GM19238 (cell line): ENCODE measurements at regions not wholly inside any gene's neighbourhood (a gene's known extent, or its start where the extent isn't known, plus 50 kb on each side); places are given as distances from the start of the nearest gene placed in this dataset.
"Not testable (repeated sequence)": the region's sequence is repeated elsewhere in the genome, so short reads cannot be mapped to it uniquely, and the experiment has no call there.

ENCODE experiments used
- DNase-seq: peaks from one replicate; pipeline ENCODE4 v3.0.0; 2011; ENCODE audit warnings: low spot score; ENCODE audit not compliant: insufficient read length

- DNase-seq, result no peak
These were observed 575.1 kb upstream of the CDH7 start for GRCh38 chr18:65175681-65176080.

GRCh38 chr18:65162086-65162485, 588.7 kb upstream of the CDH7 start:
- not testable (repeated sequence) for DNase-seq

DNA sequence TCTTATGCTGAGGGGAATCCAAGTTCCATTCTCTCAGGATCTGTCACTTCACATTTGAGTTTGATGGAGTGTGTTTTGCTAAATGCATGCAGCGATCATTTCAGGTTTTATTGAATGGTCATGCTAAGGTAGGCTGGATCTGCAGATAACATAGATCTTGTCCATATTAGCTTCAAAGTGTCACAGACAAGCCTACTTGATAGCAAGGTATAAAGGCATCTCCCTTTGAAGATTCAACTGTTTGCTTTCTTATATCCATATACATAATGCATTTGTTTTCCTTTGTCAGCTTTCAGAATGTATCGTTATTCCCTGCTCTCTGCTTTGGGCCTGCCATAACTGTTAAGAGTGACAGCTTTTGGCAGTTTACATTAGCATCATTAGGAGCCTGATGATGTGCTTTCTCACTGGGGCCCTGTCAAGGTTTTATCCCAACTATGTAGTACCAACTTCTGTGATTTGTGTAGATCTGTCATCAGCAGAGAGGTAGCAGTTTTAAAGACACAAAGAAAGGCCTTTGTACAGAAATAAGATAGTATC, 604.3 kb upstream of the CDH7 start:
- no peak for DNase-seq

DNA sequence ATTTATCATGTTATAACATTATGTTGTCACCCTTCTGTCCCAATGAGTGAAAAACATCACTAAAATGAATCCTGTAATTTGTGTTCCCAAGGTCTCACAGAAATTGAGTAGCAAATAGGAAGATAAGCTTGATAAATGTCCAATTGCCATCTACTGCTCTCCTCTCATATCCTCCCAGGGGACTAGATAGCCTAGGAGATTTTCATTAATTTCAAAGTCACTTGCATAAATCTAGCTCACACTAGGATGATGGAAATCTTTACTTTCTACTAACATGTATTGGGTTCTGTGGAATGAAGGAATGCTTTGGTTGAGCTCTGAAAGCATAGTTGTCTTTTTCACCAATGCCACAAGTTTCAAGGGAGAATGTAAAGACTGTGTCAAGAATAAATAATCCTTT, 605.5 kb upstream of the CDH7 start:
- DNase-seq, result no peak

- no peak for DNase-seq
These were observed 617.2 kb upstream of the CDH7 start for GRCh38 chr18:65133610-65134009.

DNA sequence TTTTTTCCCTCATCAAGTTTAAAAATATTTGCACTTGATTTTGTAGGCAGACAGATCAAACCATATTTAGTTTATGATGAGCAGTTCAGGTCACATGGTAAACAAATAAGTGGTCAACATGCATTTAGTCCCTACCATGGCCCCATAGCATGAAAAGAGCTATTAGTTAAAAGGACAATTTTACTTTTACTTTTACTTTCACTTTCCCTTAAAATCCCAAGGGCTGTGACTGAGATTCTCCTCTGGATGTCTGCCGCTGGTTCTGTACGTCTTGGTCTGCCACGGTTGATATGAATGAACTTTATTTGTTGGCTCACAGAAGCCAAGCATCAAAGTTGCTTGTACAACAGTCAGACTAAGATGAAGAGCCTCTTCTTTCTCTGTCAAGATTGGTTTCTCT, 626.2 kb upstream of the CDH7 start:
- no peak for DNase-seq

GRCh38 chr18:65103864-65104263, 646.9 kb upstream of the CDH7 start:
- no peak for DNase-seq

DNA sequence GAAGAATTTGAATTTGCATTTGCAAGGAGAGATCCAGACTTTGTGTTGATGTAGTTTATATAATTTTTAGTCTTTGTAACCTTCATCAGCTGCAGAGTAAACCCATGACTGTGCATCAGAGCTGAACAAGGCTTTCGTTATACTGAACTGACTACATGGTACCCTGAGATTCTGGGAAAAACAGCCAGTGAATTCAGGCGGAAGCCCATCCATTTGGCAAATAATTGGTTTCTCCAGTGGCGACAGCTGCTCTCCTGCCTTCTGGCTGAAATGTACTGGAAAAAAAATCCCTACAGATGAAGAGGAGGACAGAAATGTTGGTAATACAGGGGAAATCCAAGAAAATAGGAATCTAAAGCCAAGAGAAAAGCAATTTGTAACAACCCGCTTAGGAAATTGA, 657.5 kb upstream of the CDH7 start:
- no peak for DNase-seq

DNA sequence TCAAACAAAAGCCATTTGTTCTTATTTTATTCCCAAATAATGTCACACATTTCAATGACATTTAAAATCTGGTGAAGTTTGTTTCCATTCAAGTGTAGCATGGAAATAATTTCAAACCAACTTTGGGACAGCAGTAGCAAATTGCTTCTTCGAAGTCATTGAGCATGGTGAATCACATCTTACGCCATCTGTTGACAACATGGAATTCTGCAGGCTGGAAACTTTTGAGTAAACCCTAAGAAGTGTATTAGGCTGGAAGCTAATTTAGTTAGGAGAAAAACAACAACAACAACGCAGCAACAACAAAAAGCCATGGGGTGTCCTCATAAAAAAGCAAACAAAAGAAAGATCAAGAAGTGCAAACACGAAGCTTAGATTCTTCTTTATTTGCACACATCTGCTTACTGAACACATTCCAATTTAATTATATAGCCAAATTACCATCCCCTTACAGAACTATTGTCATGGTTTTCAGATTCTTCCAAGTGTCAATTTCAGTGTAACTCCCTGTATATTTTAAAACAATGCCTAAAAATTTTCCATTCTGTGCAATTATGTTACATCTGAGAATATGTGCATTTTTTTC, 659.0 kb upstream of the CDH7 start:
- no peak for DNase-seq

GRCh38 chr18:65082907-65083306, 667.9 kb upstream of the CDH7 start:
- DNase-seq, result no peak

DNA sequence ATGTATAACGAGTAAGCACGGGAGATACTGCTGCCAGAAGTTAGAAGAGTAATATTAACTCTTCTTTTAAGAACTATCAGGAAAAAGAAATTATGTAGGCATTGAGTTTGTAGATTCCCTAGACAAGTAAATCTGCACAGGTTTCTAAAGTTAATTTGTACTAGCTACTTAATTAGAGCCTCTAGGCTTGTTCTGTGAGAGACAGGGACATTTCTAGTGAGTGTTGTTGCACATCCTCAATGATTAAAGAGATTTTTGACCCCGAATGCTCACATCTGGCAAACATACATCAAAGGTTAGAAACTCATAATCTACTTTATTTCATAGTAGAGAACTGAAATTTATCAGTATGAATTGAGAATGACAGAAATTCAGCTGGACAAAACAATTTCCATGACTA, 669.0 kb upstream of the CDH7 start:
- DNase-seq, result no peak

- DNase-seq, result no peak
These were observed 677.7 kb upstream of the CDH7 start for GRCh38 chr18:65073060-65073550.

DNA sequence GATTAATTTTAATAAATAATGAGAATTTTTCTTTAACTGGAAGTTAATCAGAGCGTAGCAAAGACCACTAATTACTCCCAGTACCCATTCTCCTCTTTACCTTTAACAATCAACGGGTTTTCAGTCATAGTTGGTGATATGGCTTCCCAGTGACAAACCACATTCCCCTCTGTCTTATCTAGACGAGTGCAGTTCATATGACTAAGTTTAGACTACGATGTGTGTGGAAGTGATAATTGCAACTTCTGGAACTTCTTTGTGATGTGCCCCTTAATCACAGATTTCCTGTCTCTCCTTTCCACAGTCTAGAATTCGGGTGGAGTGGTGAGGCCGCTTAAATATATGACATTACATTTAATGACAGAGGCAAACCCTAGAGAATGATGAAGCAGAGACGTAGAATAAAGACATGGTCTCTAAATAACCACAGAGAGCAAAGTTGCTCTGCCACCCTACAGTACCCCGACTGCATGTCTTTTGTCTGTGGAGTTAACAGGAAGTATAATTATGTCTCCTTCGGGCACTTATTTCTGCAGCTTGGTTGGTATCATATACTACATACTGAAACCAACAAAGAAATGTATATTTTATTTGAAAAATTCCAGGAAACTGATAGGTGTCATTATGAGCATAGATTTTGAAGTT, 693.3 kb upstream of the CDH7 start:
- no peak for DNase-seq

GRCh38 chr18:65056575-65056974, 694.2 kb upstream of the CDH7 start:
- no peak for DNase-seq

GRCh38 chr18:65049586-65049985, 701.2 kb upstream of the CDH7 start:
- DNase-seq, result no peak

GRCh38 chr18:65039578-65039977, 711.2 kb upstream of the CDH7 start:
- no peak for DNase-seq

GRCh38 chr18:65035701-65036100, 715.1 kb upstream of the CDH7 start:
- no peak for DNase-seq

DNA sequence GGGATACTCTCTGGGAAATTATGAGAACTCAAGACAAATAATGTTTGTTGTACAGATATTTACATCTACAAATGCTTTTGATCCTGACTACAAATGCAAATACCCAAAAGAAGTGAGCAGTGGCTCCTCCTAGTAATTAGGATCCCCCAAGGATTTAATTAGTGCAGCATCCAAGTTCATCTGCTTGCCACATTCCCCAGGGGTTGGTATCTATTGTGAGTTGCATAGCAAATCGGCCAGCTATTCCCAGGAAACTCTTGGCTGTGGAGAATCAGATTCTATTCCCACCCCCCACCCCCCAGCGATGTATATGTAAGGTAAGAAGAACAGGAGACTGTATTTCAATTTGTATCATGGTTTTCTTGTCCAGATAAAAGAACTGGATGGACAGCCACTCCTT, 725.1 kb upstream of the CDH7 start:
- DNase-seq, result no peak

DNA sequence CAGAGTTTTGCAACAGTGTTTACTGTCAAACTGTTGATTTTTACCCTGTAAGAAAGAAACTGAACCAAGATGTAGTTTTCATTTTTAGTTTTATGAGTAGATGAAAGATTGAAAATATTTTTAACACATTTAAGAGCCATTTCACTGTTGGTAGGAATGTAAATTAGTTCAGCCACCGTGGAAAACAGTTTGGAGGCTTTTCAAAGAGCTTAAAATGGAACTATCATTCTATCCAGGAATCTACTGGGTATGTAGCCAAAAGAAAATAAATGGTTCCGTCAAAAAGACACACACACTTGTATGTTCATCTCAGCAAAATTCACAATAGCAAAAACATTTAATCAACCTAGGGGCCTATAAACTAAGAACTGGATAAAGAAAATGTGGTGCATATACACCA, 729.8 kb upstream of the CDH7 start:
- DNase-seq, result no peak

- DNase-seq, result no peak
These were observed 732.6 kb upstream of the CDH7 start for GRCh38 chr18:65018184-65018583.

GRCh38 chr18:65017372-65017760, 733.4 kb upstream of the CDH7 start:
- DNase-seq, result no peak

DNA sequence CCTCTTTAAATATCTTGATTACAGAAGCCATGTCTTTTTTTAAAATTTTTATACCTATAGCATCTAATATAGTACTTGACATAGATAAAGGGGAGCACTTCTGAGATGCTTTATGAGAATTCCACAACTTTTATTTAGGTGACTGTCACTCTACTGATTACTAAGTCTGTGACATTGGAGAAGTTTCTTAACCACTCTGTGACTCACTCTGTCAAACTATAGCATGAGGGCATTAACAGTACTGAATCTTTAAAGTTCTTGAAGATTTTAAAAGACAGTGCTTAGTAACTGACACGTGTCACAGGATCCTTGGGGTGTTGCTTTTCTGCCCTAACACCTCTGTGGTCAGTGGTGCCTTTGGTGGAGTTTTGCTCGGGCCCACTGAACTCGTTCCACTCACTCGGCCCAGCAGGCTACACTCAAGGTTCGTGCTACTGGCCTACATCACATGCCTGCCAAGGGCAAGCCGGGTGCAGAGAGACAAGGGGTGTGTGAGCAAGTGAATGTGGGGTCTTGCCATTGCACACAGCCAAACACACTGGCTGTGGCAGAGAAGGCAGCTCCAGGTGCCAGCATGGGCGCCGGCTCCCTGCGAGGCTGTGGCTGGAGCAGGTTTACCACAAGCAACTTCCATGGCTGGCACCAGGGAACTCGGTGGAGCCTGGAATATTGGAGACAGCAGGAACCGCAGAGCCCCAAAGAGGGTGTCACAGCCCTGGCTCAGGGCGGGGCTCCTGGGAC, 734.0 kb upstream of the CDH7 start:
- no peak for DNase-seq
